ENCODE measurements at regions not wholly inside any gene's neighbourhood (a gene's known extent, or its start where the extent isn't known, plus 50 kb on each side); places are given as distances from the start of the nearest gene placed in this dataset.

- H4K5ac ChIP-seq (ENCODE audit: insufficient read length, low read depth, low read length), result no peak overlapping the region
- DNase-seq, result no peak
- H3K23ac ChIP-seq (ENCODE audit: insufficient read length, low read depth, low read length), result no peak overlapping the region
- no peak overlapping the region for H3K56ac ChIP-seq (ENCODE audit: insufficient read length, low read depth, low read length)
- no CpG with 5 or more reads among the region's 24 CpGs for WGBS (ENCODE audit: extremely low coverage, insufficient read length, low lambda C conversion rate)
- H3K27me3 ChIP-seq (ENCODE audit: insufficient read depth, low read length), result no peaks in the 10 kb centered on the region
- Mint-ChIP-seq H3K9me3 (no peaks in the 10 kb centered on the region; a peak in 1 of 5 replicates), H3K27me3 (ENCODE audit: low read depth) (peaks cover 3% of the 10 kb centered on the region), H3K4me3 (no peak overlapping the region), H3K36me3 (ENCODE audit: insufficient read depth in 1 of 3, low read depth in 3 of 3) (no peaks in the 10 kb centered on the region; a peak in 1 of 7 replicates), H3K4me1 (peaks cover 21 to 41% of the 10 kb centered on the region in 2 experiments), H3K27ac (no peak overlapping the region; a peak in 1 of 7 replicates)
- H2AFZ ChIP-seq (ENCODE audit: low read length), result no peak overlapping the region
- no peak overlapping the region for H4K8ac ChIP-seq (replicated peaks; ENCODE audit: insufficient read length, low read depth, low read length)
- H3K4me2 ChIP-seq (ENCODE audit: insufficient read depth, insufficient read length, low read length), result no peak overlapping the region
- no peak overlapping the region for H2AK5ac ChIP-seq (ENCODE audit: insufficient read length, low read length)
- H3K9me3 ChIP-seq (ENCODE audit: control insufficient read depth, low read depth, low read length), result no peaks in the 10 kb centered on the region
- no peaks in the 10 kb centered on the region for H3K23me2 ChIP-seq (ENCODE audit: insufficient read length, low read depth, low read length, poor library complexity, severe bottlenecking)
- no peak overlapping the region for H2BK15ac ChIP-seq (ENCODE audit: low read depth, low read length)
- H3K27ac ChIP-seq (ENCODE audit: insufficient read length, low read depth, low read length), result no peak overlapping the region
- H2BK5ac ChIP-seq (ENCODE audit: insufficient read length, low read length), result no peak overlapping the region
- H2BK20ac ChIP-seq (ENCODE audit: low read depth, low read length, poor library complexity, severe bottlenecking), result no peak overlapping the region
- TF ChIP-seq CTCF (conservative IDR thresholded peaks at IDR 0.05), result no peak
- H3K79me2 ChIP-seq (ENCODE audit: insufficient read depth, low read length), result no peaks in the 10 kb centered on the region; the same call in 1 of the 2 replicates
- no peak overlapping the region for H3K9ac ChIP-seq (ENCODE audit: extremely low read depth, insufficient read length, low read length)
- H3K14ac ChIP-seq (ENCODE audit: insufficient read depth, low read length), result no peak overlapping the region
- H2BK12ac ChIP-seq (ENCODE audit: insufficient read length, low read depth, low read length), result no peak overlapping the region
- no peaks in the 10 kb centered on the region for H4K20me1 ChIP-seq (ENCODE audit: control insufficient read depth, insufficient read depth, insufficient read length)
- H3K4ac ChIP-seq (ENCODE audit: low read depth, low read length), result no peak overlapping the region
- peaks cover 2% of the 10 kb centered on the region; the same call in 1 of the 2 replicates for H3K4me1 ChIP-seq (ENCODE audit: insufficient read depth, low read length)
- H3K79me1 ChIP-seq (ENCODE audit: insufficient read depth, low read depth, low read length, poor library complexity, severe bottlenecking), result no peaks in the 10 kb centered on the region
- H4K91ac ChIP-seq (ENCODE audit: insufficient read length, low read depth, low read length), result no peak overlapping the region
- no peak overlapping the region for H3T11ph ChIP-seq (ENCODE audit: low read length)
- no peak overlapping the region for H3K18ac ChIP-seq (ENCODE audit: insufficient read length, low read depth, low read length)
- H2BK120ac ChIP-seq (ENCODE audit: low read depth, low read length, poor library complexity, severe bottlenecking), result no peak overlapping the region
Observed at GRCh38 chr11:70713086-70713835, 314.9 kb downstream of the CTTN start.
